ENCODE measurements at regions not wholly inside any gene's neighbourhood (a gene's known extent, or its start where the extent isn't known, plus 50 kb on each side); places are given as distances from the start of the nearest gene placed in this dataset.

- no peak for DNase-seq
Observed at GRCh38 chr6:120614723-120615122, 719.6 kb downstream of the TBC1D32 start.

GRCh38 chr6:120608826-120609225 is 725.5 kb downstream of the TBC1D32 start:
- no peak for DNase-seq

- DNase-seq: no peak
Observed at GRCh38 chr6:120606743-120607142, 727.5 kb downstream of the TBC1D32 start.

GRCh38 chr6:120604510-120604909 is 729.8 kb downstream of the TBC1D32 start:
- no peak for DNase-seq

GRCh38 chr6:120590611-120591010 is 743.7 kb downstream of the TBC1D32 start:
- DNase-seq: no peak

- no peak for DNase-seq
Observed at GRCh38 chr6:120588424-120588823, 745.9 kb downstream of the TBC1D32 start.

- DNase-seq: no peak
Observed at GRCh38 chr6:120587381-120587780, 746.9 kb downstream of the TBC1D32 start.

- no peak for DNase-seq
Observed at GRCh38 chr6:120584111-120584760, 750.0 kb downstream of the TBC1D32 start.

GRCh38 chr6:120576061-120576460 is 758.2 kb downstream of the TBC1D32 start:
- DNase-seq: no peak

- no peak for DNase-seq
Observed at GRCh38 chr6:120569714-120570113, 764.6 kb downstream of the TBC1D32 start.

GRCh38 chr6:120564779-120565178 is 769.5 kb downstream of the TBC1D32 start:
- no peak for DNase-seq

GRCh38 chr6:120558294-120558693 is 776.0 kb downstream of the TBC1D32 start:
- no peak for DNase-seq

- no peak for DNase-seq
Observed at GRCh38 chr6:120557554-120557953, 776.7 kb downstream of the TBC1D32 start.

- no peak for DNase-seq
Observed at GRCh38 chr6:120556491-120556890, 777.8 kb downstream of the TBC1D32 start.

- no peak for DNase-seq
Observed at GRCh38 chr6:120553353-120553752, 780.9 kb downstream of the TBC1D32 start.

- no peak for DNase-seq
Observed at GRCh38 chr6:120545353-120545752, 788.9 kb downstream of the TBC1D32 start.

- no peak for DNase-seq
Observed at GRCh38 chr6:120534954-120535353, 799.3 kb downstream of the TBC1D32 start.

- DNase-seq: no peak
Observed at GRCh38 chr6:120526576-120526975, 807.7 kb downstream of the TBC1D32 start.

GRCh38 chr6:120514544-120514943 is 819.7 kb downstream of the TBC1D32 start:
- DNase-seq: no peak

- DNase-seq: no peak
Observed at GRCh38 chr6:120511712-120512111, 822.6 kb downstream of the TBC1D32 start.

- DNase-seq: no peak
Observed at GRCh38 chr6:120498711-120499110, 835.6 kb downstream of the TBC1D32 start.

- no peak for DNase-seq
Observed at GRCh38 chr6:120496661-120497060, 837.6 kb downstream of the TBC1D32 start.

GRCh38 chr6:120493505-120493904 is 840.8 kb downstream of the TBC1D32 start:
- no peak for DNase-seq

- no peak for DNase-seq
Observed at GRCh38 chr6:120489941-120490340, 844.3 kb downstream of the TBC1D32 start.

GRCh38 chr6:120484146-120484545 is 850.1 kb downstream of the TBC1D32 start:
- no peak for DNase-seq
